Activated CD4-positive, alpha-beta T cell treated with anti-CD3 and anti-CD28 coated beads, Interleukin-2, amount 50 U/mL, for 1 hour (primary cell): ENCODE measurements at regions not wholly inside any gene's neighbourhood (a gene's known extent, or its start where the extent isn't known, plus 50 kb on each side); places are given as distances from the start of the nearest gene placed in this dataset.

Experiments used
- DNase-seq: peaks from one replicate; pipeline ENCODE4 v3.0.0-alpha.2; 2020

- no peak for DNase-seq
Observed at GRCh38 chr11:134562196-134562595, 150.2 kb upstream of the B3GAT1 start.

- DNase-seq, result no peak
Observed at GRCh38 chr11:134561331-134561720, 149.3 kb upstream of the B3GAT1 start.

GRCh38 chr11:134560566-134561330 lies 148.7 kb upstream of the B3GAT1 start:
- no peak for DNase-seq

- DNase-seq, result no peak
Observed at GRCh38 chr11:134560066-134560465, 148.0 kb upstream of the B3GAT1 start.

- no peak for DNase-seq
Observed at GRCh38 chr11:134559602-134559962, 147.5 kb upstream of the B3GAT1 start.

- DNase-seq, result no peak
Observed at GRCh38 chr11:134558916-134559601, 147.0 kb upstream of the B3GAT1 start.

GRCh38 chr11:134558258-134558835 lies 146.3 kb upstream of the B3GAT1 start:
- no peak for DNase-seq

GRCh38 chr11:134557571-134558257 lies 145.7 kb upstream of the B3GAT1 start:
- no peak for DNase-seq

GRCh38 chr11:134556186-134556585 lies 144.1 kb upstream of the B3GAT1 start:
- DNase-seq, result no peak

- DNase-seq, result no peak
Observed at GRCh38 chr11:134555510-134555909, 143.5 kb upstream of the B3GAT1 start.

GRCh38 chr11:134554861-134555260 lies 142.8 kb upstream of the B3GAT1 start:
- no peak for DNase-seq

- no peak for DNase-seq
Observed at GRCh38 chr11:134554106-134554505, 142.1 kb upstream of the B3GAT1 start.

GRCh38 chr11:134552749-134553148 lies 140.7 kb upstream of the B3GAT1 start:
- no peak for DNase-seq

GRCh38 chr11:134545521-134545920 lies 133.5 kb upstream of the B3GAT1 start:
- no peak for DNase-seq

- no peak for DNase-seq
Observed at GRCh38 chr11:134544095-134544815, 132.2 kb upstream of the B3GAT1 start.

- DNase-seq, result no peak
Observed at GRCh38 chr11:134543645-134544044, 131.6 kb upstream of the B3GAT1 start.

GRCh38 chr11:134543241-134543640 lies 131.2 kb upstream of the B3GAT1 start:
- no peak for DNase-seq

GRCh38 chr11:134542401-134543165 lies 130.5 kb upstream of the B3GAT1 start:
- no peak for DNase-seq

GRCh38 chr11:134541951-134542350 lies 129.9 kb upstream of the B3GAT1 start:
- no peak for DNase-seq

GRCh38 chr11:134541355-134541754 lies 129.3 kb upstream of the B3GAT1 start:
- DNase-seq, result no peak

GRCh38 chr11:134539285-134539684 lies 127.2 kb upstream of the B3GAT1 start:
- no peak for DNase-seq

- no peak for DNase-seq
Observed at GRCh38 chr11:134538742-134539141, 126.7 kb upstream of the B3GAT1 start.
